RWPE2 (cell line): ENCODE measurements at regions not wholly inside any gene's neighbourhood (a gene's known extent, or its start where the extent isn't known, plus 50 kb on each side); places are given as distances from the start of the nearest gene placed in this dataset.

Source experiments
- ATAC-seq: fragments of 200-7000 bp; cut with Tn5 transposase; 3 replicates; pipeline ENCODE4 v1.9.1; 2021; ENCODE audit warnings: low read depth
- DNase-seq: peaks from one replicate; pipeline ENCODE4 v3.0.0-alpha.2; 2020; ENCODE audit warnings: low spot score
- H3K27ac ChIP-seq: fragments of 450-650 bp; 2 replicates; pipeline ENCODE4 v1.5.1; 2017; ENCODE audit warnings: mild to moderate bottlenecking; ENCODE audit not compliant: poor library complexity, severe bottlenecking
- H3K27me3 ChIP-seq: fragments of 250-450 bp; sonication (Bioruptor Pico); 2 replicates; pipeline ENCODE4 v1.5.1; 2021; ENCODE audit warnings: mild to moderate bottlenecking, moderate library complexity; ENCODE audit not compliant: insufficient read depth, poor library complexity, severe bottlenecking
- H3K36me3 ChIP-seq: fragments of 250-450 bp; sonication (Bioruptor Pico); 2 replicates; pipeline ENCODE4 v1.5.1; 2020; ENCODE audit warnings: low read depth, mild to moderate bottlenecking, moderate library complexity
- H3K4me1 ChIP-seq: fragments of 250-450 bp; sonication (Bioruptor Pico); 2 replicates; pipeline ENCODE4 v1.5.1; 2021; ENCODE audit warnings: mild to moderate bottlenecking, moderate library complexity; ENCODE audit not compliant: insufficient read depth, poor library complexity, severe bottlenecking
- H3K4me3 ChIP-seq: fragments of 250-450 bp; sonication (Bioruptor Pico); 2 replicates; pipeline ENCODE4 v1.5.1; 2021; ENCODE audit warnings: mild to moderate bottlenecking, moderate library complexity; ENCODE audit not compliant: severe bottlenecking
- H3K9me3 ChIP-seq: fragments of 250-450 bp; sonication (Bioruptor Pico); 2 replicates; pipeline ENCODE4 v1.5.1; 2021; ENCODE audit warnings: mild to moderate bottlenecking, moderate library complexity; ENCODE audit not compliant: severe bottlenecking
- CTCF ChIP-seq: fragments of 450-650 bp; IDR thresholded peaks from one replicate; pipeline ENCODE4 v1.5.1; 2017; ENCODE audit warnings: mild to moderate bottlenecking, moderate library complexity; ENCODE audit not compliant: poor library complexity, severe bottlenecking

- H3K36me3 ChIP-seq, result no peaks in the 10 kb centered on the region
- H3K27ac ChIP-seq, result no peak overlapping the region
- no peaks in the 10 kb centered on the region for H3K4me1 ChIP-seq
- no peak for TF ChIP-seq CTCF
- DNase-seq (no peak), ATAC-seq (no peak)
- H3K27me3 ChIP-seq, result no peaks in the 10 kb centered on the region
- no peaks in the 10 kb centered on the region for H3K9me3 ChIP-seq
- H3K4me3 ChIP-seq, result no peak overlapping the region
These were observed 404.5 kb upstream of the LRRC7 start for GRCh38 chr1:69163241-69163640.

- Histone ChIP-seq H3K36me3 (no peaks in the 10 kb centered on the region), H3K9me3 (no peaks in the 10 kb centered on the region), H3K27ac (no peak overlapping the region), H3K4me3 (no peak overlapping the region), H3K4me1 (no peaks in the 10 kb centered on the region), H3K27me3 (no peaks in the 10 kb centered on the region)
- ATAC-seq (no peak), DNase-seq (no peak)
- TF ChIP-seq CTCF, result no peak
These were observed 403.9 kb upstream of the LRRC7 start for GRCh38 chr1:69163779-69164178.

GRCh38 chr1:69167876-69168275 is 399.8 kb upstream of the LRRC7 start:
- H3K36me3 ChIP-seq, result no peaks in the 10 kb centered on the region
- H3K4me3 ChIP-seq, result no peak overlapping the region
- no peaks in the 10 kb centered on the region for H3K4me1 ChIP-seq
- no peaks in the 10 kb centered on the region for H3K27me3 ChIP-seq
- no peak for TF ChIP-seq CTCF
- H3K27ac ChIP-seq, result no peak overlapping the region
- DNase-seq, result no peak
- ATAC-seq, result no peak
- H3K9me3 ChIP-seq, result no peaks in the 10 kb centered on the region

- H3K9me3 ChIP-seq, result no peaks in the 10 kb centered on the region
- ATAC-seq, result no peak
- no peaks in the 10 kb centered on the region for H3K4me1 ChIP-seq
- H3K4me3 ChIP-seq, result no peak overlapping the region
- no peaks in the 10 kb centered on the region for H3K27me3 ChIP-seq
- no peak for DNase-seq
- TF ChIP-seq CTCF, result no peak
- no peaks in the 10 kb centered on the region for H3K36me3 ChIP-seq
- no peak overlapping the region for H3K27ac ChIP-seq
These were observed 396.5 kb upstream of the LRRC7 start for GRCh38 chr1:69171248-69171647.

- H3K27ac ChIP-seq, result no peak overlapping the region
- no peaks in the 10 kb centered on the region for H3K36me3 ChIP-seq
- no peaks in the 10 kb centered on the region for H3K4me1 ChIP-seq
- H3K27me3 ChIP-seq, result no peaks in the 10 kb centered on the region
- no peak for TF ChIP-seq CTCF
- H3K9me3 ChIP-seq, result no peaks in the 10 kb centered on the region
- DNase-seq, result no peak
- no peak overlapping the region for H3K4me3 ChIP-seq
- ATAC-seq, result no peak
These were observed 395.4 kb upstream of the LRRC7 start for GRCh38 chr1:69172003-69173000.
